Peyer's patch (tissue), 4 donors: ENCODE measurements at regions not wholly inside any gene's neighbourhood (a gene's known extent, or its start where the extent isn't known, plus 50 kb on each side); places are given as distances from the start of the nearest gene placed in this dataset.

Experiments used
- POLR2A ChIP-seq, 2 donors: fragments of 450-650 bp; IDR thresholded peaks; one replicate each; pipeline ENCODE4 v1.5.1; 2017; ENCODE audit warnings: antibody characterized with exemption in 2 of 2, mild to moderate bottlenecking in 2 of 2, moderate library complexity in 2 of 2
- TF ChIP-seq, protein P1 (sequence below), 6 experiments: fragments of 450-650 bp in 4 of 6; fragments of 200-600 bp in 2 of 6; sonication (generic) in 1 of 6; IDR thresholded peaks; one replicate each; pipeline ENCODE4 v1.5.1; 2017 to 2019; ENCODE audit warnings: antibody characterized with exemption in 6 of 6, mild to moderate bottlenecking in 3 of 6, moderate library complexity in 1 of 6

DNA sequence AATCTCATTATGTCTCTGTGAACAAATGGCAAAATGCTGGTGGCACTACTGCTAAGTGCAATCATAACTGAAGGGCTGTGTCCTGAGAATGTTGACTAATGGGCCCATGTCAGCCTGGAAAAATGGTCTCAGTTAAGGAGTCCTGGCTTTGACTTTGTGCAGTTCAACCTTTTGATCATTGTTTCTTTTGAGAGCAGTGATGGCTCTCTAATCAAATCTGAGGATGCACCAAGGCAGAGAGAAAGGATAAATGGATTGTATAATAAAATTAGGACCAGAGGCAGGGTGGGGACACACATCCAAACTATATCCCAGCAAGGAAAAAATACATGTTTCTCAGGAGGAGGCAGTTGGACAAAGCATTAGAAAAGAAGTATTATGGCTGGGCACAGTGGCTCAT, 59.6 kb upstream of the SYN3 start:
- TF ChIP-seq, protein P1, sequence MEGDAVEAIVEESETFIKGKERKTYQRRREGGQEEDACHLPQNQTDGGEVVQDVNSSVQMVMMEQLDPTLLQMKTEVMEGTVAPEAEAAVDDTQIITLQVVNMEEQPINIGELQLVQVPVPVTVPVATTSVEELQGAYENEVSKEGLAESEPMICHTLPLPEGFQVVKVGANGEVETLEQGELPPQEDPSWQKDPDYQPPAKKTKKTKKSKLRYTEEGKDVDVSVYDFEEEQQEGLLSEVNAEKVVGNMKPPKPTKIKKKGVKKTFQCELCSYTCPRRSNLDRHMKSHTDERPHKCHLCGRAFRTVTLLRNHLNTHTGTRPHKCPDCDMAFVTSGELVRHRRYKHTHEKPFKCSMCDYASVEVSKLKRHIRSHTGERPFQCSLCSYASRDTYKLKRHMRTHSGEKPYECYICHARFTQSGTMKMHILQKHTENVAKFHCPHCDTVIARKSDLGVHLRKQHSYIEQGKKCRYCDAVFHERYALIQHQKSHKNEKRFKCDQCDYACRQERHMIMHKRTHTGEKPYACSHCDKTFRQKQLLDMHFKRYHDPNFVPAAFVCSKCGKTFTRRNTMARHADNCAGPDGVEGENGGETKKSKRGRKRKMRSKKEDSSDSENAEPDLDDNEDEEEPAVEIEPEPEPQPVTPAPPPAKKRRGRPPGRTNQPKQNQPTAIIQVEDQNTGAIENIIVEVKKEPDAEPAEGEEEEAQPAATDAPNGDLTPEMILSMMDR (IDR thresholded peaks at IDR 0.05): no peak
- TF ChIP-seq POLR2A (IDR thresholded peaks at IDR 0.05): no peak
